ENCODE measurements at regions not wholly inside any gene's neighbourhood (a gene's known extent, or its start where the extent isn't known, plus 50 kb on each side); places are given as distances from the start of the nearest gene placed in this dataset.

DNA sequence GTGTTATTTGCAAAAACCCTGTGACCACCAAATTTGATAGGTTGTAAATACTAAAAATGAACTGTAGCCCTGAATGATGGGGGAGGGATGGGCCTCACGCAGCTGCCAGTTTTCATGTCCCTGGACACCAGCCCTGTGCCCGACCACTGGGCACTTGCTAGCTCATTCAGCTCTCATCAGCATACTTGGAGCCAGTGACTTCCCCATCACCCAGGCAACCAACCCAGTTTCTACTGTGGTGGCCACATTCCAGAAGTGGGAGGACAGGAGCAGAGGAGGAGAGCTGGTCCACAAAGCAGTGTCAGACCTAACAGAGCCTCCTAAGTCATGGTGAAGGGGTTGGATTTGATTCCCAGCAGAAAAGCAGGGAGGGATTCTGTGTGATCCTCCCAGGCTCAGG is 128.2 kb downstream of the CPEB2 start:
- no peak for DNase-seq

DNA sequence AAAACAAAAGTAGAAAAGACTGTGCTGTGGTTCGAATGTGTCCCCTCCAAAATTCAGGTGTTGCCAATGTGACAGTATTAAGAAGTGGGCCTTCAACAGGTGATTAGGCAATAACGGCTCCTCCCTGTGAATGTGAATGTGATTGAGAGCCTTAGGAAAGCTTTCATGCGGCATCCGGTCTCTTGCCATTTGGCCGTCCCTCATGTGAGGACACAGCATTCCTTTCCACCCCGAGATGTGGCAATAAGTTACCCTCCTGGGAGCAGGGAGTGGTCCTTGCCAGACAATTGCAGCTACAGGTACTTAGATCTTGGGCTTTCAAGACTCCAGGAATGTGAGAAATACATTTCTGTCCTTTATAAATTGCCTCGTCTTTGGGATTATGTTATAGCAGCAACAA is 129.3 kb downstream of the CPEB2 start:
- DNase-seq: no peak

DNA sequence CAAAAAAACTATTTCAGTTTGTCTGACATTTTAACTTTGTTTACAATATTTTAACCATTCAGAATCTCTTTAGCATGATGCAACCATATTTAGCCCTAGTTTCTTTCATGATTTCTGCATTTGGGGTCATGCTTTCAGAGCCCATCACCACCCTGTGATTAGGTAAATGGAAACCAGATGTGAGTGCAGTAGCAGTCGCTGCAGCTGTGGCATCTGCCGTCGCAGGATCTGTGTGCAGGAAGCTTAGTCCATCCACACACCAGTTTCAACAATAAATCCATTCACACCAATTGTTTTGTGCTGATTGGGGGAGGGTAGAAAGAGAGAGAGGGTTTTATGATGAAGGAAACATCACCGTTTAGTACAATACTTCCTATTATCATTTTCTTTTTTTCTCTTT is 130.5 kb downstream of the CPEB2 start:
- DNase-seq: no peak

DNA sequence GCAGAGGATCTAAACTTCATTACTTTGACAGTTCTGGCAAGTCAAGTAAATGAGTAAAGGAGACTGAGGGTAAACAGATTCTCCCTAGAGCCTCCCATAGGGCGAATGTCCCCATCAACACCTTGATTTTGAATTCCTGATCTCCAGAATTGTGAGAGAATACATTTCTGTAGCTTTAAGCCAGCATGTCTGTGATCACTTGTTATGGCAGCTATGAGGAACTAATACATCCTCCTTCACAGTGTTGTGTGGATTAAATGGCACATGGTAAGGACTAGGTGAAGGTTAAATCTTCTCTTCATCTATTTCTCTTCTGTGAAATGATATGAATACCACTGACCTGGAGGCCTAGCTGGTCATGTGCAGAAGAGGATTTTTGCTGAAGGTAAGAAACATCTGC is 137.3 kb downstream of the CPEB2 start:
- no peak for DNase-seq

DNA sequence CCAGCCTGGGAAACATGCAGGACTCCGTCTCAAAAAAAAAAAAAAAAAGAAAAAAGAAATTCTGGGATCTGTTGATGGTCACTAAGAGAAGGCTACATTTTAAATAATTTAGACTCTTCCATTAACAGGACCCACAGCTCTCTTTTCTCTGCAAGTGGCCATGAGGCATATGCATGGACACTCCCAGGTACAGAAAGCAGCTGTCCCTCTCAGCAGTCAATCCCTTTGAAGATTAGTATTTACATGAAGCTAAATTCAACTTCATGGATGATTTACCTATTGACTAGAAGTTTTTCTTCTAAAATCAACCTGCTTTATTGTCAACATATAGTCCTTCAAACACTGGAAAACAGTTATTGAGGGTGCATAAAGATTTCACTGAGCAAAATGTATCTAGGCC is 139.9 kb downstream of the CPEB2 start:
- no peak for DNase-seq

DNA sequence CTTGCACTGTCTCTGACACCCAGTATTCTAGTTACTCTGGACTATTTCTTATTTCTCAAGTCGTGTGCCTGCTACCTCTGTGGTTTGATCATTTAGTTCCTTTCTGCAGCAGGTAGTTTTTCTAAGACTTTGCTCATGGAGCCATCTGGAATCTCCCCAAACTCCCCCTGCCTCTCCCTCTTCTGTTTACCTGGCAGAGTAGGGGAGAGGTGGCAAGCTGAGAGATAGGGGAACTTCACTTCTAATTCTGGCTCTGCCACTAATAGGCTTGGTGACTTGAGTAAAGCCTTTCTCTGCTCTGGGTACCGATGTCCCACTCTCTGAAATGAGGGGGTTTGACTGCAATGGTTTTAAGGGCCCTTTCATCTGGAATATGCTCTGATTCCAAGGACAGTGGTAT is 141.3 kb downstream of the CPEB2 start:
- DNase-seq: no peak

DNA sequence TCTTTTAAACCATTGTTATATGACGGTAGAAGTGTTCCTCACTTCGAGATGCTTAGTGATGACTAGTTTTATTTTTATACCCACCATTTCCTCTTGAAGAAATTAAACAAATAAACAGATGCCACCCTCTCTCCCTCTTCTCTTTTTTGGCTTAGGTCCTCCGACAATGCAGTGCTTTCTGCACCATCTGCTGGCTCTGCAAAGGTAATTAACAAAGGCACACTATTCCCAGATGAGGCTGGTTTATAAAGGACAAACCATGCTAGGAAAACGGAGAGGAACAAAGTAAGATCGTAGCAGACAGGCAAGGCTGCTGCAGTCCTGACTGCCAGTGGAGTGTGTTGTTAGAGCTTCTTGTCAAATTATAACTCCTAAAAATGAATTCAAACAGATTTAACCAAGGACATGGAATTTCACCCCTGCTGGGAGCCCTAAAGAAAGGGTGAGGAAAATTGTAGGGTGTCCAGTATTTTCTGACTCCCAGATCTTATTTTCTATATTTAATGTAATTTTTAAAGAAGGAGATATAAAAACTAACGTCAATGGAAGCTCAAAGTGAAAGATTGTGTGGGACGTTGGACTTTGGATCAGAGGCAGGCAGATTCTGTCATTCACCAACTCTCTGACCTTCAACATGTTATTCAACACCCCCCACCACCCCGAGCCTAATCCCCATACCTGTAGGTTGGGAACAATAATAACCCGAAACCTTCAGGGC is 142.1 kb downstream of the CPEB2 start:
- no peak for DNase-seq

DNA sequence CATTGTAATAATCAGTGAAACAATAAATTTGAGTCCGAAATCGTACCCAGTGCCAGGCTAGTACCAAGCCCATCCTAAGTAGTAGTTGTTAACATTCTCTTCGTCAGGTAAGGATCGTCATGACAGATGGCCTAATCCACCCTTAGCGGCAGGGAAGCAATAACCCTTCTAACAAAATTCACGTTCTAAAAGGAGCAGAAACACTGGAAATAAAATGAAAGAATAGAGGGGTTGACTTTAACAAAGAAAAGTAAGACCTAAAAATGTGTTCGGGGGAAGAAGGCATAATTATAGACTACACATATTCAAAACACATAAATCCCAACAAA is 142.7 kb downstream of the CPEB2 start:
- DNase-seq: no peak

DNA sequence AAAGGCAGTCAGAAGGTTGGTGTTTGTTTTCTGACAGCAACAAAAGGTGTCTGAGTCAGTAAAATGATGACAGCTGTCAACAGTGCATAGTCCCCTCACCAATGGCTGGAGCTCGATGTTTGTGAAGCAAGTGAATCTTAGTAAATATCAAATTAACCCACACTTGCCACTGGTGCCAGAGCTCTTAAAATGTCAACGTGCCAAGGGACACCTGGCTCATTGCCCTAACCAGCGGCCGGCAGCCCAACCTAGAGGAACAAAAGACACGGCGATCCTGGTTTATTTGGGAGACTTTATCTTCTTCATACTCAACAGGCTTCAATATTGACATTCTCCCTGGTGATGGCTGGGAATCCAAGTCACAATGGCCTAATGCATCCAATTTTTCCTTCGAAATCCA is 143.4 kb downstream of the CPEB2 start:
- no peak for DNase-seq

DNA sequence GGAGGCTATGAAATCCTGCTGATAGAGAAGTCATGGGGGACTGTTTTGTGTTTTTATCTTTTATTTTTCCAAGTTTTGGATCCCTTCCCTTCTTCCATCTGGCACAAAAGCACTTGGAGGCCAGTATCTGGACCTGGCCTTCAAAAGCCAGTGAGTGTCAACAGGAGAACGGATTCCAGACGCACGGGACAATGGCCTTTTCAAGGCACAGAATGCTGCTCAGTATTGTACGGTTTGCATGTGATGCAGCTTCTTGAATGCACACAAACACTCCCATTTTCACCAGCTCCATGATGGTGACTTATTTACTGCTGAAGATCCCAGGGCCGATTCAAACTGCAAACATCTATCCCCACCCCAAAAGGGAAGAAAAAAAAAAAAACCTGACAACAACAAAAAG is 145.4 kb downstream of the CPEB2 start:
- DNase-seq: no peak

DNA sequence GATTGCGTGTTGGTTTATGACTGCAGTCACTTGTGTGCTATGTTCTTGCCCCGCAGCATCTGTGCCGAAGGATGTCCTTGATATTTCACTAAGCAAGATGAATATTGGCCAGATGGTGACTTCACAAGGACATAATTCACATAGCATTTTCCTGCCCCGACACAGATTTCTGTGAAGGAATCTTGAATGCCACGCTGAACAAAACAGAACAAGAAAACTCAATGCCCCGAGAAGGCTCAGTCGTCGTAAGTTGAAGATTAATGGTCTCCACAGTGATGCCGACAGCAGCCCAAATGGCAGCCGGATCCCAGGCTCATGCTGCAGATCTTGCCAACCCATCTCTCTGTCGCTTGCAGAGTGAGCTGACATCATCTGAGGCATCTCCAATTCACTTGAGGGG is 145.9 kb downstream of the CPEB2 start:
- DNase-seq: no peak

DNA sequence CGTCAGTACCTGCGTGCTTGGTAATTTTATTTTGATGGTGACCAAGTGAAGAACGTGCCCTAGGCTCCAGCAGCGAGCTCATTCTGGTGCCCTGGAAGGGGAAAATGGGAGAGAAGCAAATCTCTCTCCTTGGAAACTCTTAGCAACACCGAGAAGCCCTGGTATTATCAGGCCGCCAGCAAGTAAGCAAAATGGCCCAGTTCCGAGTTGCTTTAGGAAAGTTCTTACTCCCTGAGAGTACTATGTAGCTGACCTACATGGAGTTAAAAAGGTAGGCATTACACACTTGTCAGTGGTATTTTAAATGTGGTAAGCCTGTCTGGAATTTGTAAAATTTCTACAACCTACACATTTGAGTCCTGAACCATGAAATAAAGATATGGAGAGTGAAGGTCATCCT is 146.4 kb downstream of the CPEB2 start:
- no peak for DNase-seq

DNA sequence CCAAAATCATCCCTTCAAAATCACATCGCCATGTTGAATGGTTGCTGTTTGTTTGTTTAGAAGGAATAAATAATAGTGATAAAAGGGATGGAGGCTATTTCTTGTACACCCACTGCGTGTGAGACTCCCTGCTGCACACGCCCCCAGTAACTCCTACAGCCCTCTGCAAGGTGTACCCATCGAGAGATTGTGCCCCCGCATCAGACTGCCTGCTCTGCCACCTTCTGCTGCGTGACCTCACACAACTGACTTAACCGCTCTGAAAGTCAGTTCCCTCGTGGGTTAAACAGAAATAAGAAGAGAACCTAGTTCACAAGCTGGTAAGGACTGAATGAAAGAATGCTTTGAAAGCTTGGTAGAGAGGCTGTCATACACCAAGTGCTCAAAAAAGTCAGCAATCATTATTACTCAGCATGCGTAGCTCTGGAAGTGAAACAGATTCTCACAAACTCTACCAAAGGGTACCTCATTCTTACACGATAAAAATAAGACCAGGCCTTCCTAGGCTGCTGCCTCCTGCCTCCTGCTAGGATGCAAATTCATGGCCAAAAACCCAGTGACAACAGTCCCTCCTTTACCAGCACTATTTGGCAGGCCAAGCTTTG is 147.1 kb downstream of the CPEB2 start:
- DNase-seq: no peak

DNA sequence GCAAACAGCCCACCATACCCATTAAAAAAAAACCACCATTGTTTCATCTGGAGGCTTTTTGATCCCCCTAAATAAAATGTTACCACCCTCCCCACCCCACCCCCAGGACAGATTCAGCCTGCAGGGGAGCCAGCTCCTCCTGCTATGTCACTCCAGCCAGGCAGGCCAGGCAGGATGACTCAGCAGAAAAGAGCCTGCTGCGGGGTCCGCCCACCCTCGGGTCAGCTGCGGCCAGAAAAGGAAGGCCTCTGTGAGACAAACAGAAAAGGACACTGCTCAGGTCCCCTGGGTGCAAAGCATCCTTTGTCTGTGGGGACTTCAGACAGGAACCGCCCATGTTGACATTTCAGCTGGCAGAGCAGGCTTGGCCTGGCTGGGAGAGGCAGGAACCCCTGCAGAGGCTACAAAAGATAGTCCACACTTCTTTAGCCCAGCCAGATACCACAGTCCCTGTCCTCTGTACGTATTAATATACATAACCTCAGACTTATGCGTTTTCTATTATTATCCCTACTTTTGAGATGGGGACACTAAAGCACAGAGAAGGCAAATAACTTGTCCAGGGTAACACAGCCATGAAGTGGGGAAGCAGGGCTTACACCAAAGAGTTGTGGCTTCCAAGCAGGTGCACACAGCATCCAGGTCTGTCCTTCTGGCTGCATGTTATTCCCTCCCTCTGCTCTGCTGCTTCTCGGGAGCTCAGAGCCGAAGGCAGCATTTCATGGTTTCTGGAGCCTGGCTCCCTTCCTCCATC is 147.7 kb downstream of the CPEB2 start:
- DNase-seq: peak; percentile 20

DNA sequence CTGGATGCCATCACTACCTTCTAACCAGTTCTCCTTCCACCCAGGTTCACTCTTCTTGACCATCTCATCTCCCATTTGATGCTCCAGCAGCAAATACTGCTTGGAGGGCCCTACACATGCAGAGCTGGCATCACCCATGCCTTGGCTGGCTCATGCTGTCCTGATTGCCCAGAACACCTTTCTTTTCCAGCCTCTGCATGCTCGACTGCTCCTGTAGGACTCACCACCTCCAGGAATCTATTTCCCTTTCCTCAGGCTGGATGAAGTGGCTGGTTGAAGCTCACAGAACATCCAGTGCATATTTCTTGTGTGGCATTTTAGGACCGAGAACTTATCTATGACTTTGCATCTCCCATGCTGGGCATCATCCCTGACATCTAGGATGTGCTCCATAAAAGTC is 148.3 kb downstream of the CPEB2 start:
- DNase-seq: no peak

DNA sequence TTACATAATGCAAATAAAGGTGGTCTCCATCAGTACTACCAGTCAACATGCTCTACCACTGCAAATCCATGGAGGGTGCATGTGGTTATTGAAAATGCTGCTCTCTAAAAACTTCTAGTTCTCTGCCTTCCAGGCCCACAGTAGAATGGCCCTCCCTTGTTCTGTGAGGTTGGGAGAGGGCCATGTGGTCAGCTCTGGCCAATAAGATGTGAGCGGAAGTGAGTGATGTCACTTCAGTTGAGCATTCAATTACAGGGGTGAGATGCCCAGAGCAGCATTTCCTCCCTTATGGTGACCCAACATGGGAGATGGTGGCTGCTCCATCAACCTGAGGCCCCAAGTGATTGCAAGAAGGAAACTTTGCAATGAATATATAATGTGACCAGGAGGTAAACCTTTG is 148.8 kb downstream of the CPEB2 start:
- DNase-seq: no peak

DNA sequence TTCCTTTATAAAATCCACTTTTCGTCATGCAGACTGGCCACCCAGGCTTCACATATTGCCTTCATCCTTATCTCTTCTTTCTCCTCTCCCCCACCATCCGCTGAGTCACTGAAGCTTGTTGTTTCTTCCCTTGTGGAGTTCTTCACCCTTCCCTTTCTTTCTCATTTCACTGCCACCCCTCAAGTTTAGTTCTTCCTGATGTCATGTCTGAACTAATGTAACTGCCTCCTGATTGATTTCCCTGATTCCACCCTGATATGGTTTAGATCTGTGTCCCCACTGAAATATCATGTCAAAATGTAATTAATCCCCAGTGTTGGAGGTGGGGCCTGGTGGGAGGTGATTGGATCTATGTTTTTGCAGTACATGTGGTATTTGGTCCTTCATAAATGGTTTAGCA is 151.4 kb downstream of the CPEB2 start:
- no peak for DNase-seq

DNA sequence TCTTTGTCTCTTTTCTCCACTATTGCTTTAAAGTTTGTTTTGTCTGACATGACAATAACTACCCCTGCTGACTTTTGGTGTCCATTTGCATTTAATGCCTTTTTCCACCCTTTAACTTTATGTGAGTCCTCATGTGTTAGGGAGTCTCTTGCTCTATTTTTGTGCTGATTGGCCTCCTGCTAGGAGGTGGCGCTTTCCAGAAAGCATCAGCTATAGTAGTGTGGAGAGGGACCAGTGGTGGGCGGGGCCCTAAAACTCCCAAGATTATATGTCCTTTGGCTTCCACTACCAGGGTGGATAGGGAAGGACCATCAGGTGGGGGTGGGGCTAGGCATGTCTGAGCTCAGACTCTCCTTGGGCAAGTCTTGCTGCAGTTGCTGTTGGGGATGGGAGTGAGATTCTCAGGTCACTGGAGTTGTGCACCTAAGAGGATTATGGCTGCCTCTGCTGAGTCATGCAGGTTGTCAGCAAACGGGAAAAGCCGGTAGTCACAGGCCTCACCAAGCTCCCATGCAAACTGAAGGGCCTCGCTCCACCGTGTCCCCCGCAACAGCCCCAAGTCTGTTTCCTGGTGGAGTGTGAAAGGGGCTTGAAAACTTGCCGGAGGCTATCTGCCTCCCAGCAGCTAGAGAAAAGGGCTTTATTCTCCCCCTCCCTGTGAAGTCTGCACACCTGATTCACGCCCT is 156.3 kb downstream of the CPEB2 start:
- DNase-seq: no peak

DNA sequence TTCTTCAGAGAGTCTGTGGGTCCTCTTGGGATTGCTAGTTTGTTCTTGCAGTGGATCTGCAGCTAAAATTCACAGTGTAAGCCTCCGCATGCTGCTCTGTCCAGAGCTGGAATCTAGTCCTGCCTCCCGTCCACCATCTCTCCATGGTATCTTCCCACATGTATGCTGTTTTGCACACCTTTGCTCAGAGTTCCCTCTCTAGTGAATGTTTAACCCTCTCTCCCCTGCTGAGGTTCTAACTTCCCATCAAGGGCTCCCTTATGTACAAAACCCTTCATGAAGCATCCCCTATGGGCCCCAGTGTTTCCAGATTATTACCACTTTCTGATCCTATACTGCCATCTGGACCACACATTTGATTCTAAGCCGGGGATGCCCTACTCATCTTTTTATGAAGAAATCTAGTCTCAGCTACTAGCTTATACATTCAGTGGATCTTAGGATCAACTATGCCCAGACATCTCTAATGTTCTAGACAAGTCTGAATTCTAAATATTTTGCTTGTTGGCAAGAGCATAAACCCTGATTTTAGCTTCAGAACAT is 157.3 kb downstream of the CPEB2 start:
- no peak for DNase-seq

DNA sequence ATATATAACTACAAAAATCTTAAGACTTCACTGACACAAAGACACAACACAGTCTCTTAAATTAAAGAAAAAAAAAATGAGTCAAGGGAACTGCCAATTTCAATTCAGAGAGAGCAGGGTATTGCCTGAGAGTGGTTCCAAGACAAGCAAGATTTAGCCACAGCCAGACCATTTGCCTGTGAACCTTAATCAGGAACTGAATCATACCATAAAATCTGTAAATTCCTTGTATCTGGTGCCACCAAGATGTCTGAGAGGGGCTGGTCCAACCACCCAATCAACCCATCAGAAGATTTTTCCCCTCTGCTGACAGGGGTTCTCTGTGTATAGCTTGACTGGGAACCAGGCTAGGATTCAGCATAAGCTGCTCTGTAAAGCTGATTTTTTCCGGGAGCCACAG is 159.2 kb downstream of the CPEB2 start:
- DNase-seq: no peak

DNA sequence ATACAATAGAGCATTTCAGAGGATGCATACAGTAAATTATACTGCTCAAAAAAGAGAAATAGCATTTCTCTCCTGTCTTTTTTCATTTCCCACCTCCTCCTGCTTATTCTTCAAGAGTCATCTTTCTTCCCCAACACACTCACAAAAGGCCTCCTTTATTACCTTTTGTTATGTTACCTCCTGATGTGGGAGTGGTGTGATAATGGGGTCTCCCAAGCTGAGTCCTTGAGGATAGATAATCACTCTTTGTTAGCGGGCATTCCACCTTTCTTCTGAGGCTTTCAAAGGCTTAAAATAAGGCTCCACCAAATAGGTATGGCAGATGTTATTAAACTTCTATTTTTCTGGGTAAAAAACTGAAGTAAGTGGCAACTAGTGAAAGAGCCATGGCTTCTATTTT is 159.8 kb downstream of the CPEB2 start:
- no peak for DNase-seq

DNA sequence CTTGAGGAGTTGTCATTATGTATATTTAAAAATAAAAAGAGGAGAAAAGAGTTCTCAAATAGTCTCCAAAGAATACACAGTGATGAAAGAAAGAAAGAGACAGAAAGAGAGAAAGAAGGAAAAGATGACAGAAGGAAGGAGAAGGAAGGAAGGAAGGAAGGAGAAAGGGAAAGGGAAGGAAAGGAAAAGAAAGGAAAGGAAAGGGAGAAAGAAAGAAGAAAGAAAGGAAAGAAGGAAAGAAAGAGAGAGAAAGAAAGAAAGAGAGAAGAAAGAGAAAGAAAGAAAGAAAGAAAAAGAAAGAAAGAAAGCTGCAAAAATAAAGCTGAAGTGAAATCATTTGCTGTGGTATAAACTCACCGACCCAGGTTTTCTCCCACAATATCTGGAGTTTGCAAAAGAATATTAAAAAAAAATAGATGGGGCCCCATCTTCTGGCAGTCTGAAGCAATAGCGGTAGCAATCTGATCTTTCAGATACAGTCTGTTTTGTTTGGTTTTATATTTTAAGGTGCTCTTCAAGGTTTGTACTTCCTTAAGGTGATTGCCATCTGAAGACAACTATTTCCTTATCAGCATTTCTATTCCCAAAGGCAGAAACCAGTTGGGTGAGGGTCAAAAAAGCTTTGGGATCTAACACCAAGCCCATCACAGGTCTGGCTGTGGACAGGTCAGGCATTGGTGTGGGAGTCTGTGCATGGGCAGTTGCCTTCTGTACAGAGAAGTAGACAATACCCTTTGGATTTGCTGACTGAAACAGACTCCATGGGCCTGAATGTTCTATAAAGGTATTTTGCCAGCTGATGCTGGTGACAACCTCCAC is 160.4 kb downstream of the CPEB2 start:
- DNase-seq: no peak

DNA sequence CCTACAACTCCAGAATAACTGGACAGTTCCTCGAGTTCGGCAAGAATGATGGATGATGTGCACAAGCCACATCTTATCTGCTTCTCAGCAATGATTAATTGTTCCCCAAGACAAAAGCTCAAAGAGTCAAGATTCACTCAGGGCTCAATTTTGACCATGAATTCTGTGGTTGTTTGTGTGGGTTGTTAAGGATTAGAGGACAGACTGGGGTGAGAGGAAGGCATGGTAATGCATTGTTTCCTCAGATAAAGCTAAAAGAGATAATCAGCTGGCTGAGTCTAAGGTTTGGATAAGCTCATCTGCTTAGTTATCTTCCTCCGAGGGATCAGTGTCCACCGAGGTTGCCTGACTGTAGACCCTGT is 161.0 kb downstream of the CPEB2 start:
- DNase-seq: no peak
